CD8-positive, alpha-beta memory T cell (primary cell): ENCODE measurements at regions not wholly inside any gene's neighbourhood (a gene's known extent, or its start where the extent isn't known, plus 50 kb on each side); places are given as distances from the start of the nearest gene placed in this dataset.

Experiments
- CTCF ChIA-PET: fragments of 350-600 bp; sonication (Branson Sonifier 250); formaldehyde crosslinking; loops from one replicate; lab custom pipeline; 2021; ENCODE audit warnings: antibody characterized with exemption; lab: Charles Lee
- POLR2A ChIA-PET: fragments of 350-600 bp; sonication (Branson Sonifier 250); formaldehyde crosslinking; loops from one replicate; lab custom pipeline; 2021; ENCODE audit warnings: antibody characterized with exemption; lab: Charles Lee
- DNase-seq, 5 donors: peaks; one replicate each; pipeline versions ENCODE4 v3.0.0 to v3.0.0-alpha.2; 2020 to 2022; ENCODE audit warnings: mixed read lengths in 1 of 5
- H3K27ac ChIP-seq: one replicate; pipeline ENCODE4 v1.7.0; 2013; ENCODE audit warnings: low read depth, mild to moderate bottlenecking, low read length, moderate library complexity
- H3K27me3 ChIP-seq: 2 replicates; pipeline ENCODE4 v1.7.0; 2013; ENCODE audit warnings: low read length, mild to moderate bottlenecking; ENCODE audit not compliant: insufficient read depth, poor library complexity, severe bottlenecking
- H3K36me3 ChIP-seq: 2 replicates; pipeline ENCODE4 v1.7.0; 2013; ENCODE audit warnings: mild to moderate bottlenecking, low read length, moderate library complexity; ENCODE audit not compliant: insufficient read depth
- H3K4me1 ChIP-seq: 2 replicates; pipeline ENCODE4 v1.7.0; 2013; ENCODE audit warnings: mild to moderate bottlenecking, low read length, moderate library complexity; ENCODE audit not compliant: insufficient read depth
- H3K4me3 ChIP-seq: 2 replicates; pipeline ENCODE4 v1.7.0; 2013; ENCODE audit warnings: mild to moderate bottlenecking, low read length
- H3K9me3 ChIP-seq: 2 replicates; pipeline ENCODE4 v1.7.0; 2013; ENCODE audit warnings: mild to moderate bottlenecking, low read length
- H3K27ac Mint-ChIP-seq, 8 donors: one replicate each; pipeline ENCODE4 v1.8.0; 2020 to 2021; ENCODE audit warnings: mixed read lengths in 8 of 8, mild to moderate bottlenecking in 6 of 8, inconsistent platforms in 3 of 8, moderate library complexity in 3 of 8
- H3K27me3 Mint-ChIP-seq, 2 donors: one replicate each; pipeline ENCODE4 v1.8.0; 2020 to 2021; ENCODE audit warnings: mixed read lengths in 2 of 2, mild to moderate bottlenecking in 1 of 2, moderate library complexity in 1 of 2
- H3K36me3 Mint-ChIP-seq, 3 donors: one replicate each; pipeline ENCODE4 v1.8.0; 2020 to 2021; ENCODE audit warnings: mixed read lengths in 3 of 3, inconsistent platforms in 1 of 3, mild to moderate bottlenecking in 1 of 3
- H3K4me1 Mint-ChIP-seq, 3 donors: one replicate each; pipeline ENCODE4 v1.8.0; 2020 to 2021; ENCODE audit warnings: mixed read lengths in 3 of 3, inconsistent platforms in 1 of 3, mild to moderate bottlenecking in 1 of 3
- H3K4me3 Mint-ChIP-seq, 7 donors: one replicate each; pipeline ENCODE4 v1.8.0; 2020 to 2021; ENCODE audit warnings: mixed read lengths in 7 of 7, mild to moderate bottlenecking in 6 of 7, moderate library complexity in 4 of 7, inconsistent platforms in 2 of 7
- H3K9me3 Mint-ChIP-seq, 5 donors: one replicate each; pipeline ENCODE4 v1.8.0; 2020 to 2022; ENCODE audit warnings: mixed read lengths in 5 of 5, mild to moderate bottlenecking in 3 of 5, moderate library complexity in 2 of 5, inconsistent platforms in 1 of 5

DNA sequence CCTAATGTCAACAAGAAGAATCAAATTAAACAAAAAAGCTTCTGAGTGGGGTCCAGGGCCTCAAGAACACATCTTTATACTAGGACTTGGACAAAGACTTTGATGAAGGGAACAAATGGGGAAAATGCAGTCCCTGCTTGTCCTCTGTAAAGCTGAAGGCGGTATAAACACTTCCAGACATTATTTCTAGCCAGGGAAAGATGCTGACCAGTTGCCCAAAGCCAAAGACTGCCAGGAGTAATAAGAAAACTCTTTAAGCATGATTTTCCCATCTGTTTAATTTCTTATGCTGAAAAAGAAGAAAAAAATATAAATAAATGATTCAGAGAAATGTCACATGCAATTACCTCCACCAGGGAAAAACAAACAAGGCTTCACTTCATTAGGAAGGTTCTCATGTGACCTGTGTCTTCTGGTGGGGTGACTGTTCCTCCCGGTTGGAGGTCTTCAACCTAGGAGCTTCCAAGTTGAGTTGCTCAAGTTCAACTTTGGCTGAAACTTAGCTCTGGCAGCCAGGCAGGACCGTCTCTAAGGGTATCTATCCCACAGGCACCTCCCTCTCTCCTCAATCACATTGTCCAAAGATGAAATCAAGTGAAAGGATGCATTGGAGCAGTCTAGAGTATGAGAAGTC lies 65.2 kb upstream of the KCNE2 start:
- Mint-ChIP-seq H3K9me3 (peaks cover 0 to 7% (median 0%) of the 10 kb centered on the region in 5 donors), H3K27ac (peak overlapping the region in 1 of 8 donors; percentile 9), H3K27me3 (peaks cover 0 to 17% of the 10 kb centered on the region in 2 donors), H3K4me1 (no peaks in the 10 kb centered on the region), H3K36me3 (peaks cover 0 to 6% (median 0%) of the 10 kb centered on the region in 3 donors), H3K4me3 (no peak overlapping the region)
- CTCF ChIA-PET: no interaction called here
- no peaks in the 10 kb centered on the region for H3K9me3 ChIP-seq
- H3K36me3 ChIP-seq: no peaks in the 10 kb centered on the region
- H3K27me3 ChIP-seq: no peaks in the 10 kb centered on the region
- POLR2A ChIA-PET: no interaction called here
- no peak overlapping the region for H3K4me3 ChIP-seq
- no peak overlapping the region for H3K27ac ChIP-seq
- no peaks in the 10 kb centered on the region for H3K4me1 ChIP-seq
- DNase-seq: no peak

DNA sequence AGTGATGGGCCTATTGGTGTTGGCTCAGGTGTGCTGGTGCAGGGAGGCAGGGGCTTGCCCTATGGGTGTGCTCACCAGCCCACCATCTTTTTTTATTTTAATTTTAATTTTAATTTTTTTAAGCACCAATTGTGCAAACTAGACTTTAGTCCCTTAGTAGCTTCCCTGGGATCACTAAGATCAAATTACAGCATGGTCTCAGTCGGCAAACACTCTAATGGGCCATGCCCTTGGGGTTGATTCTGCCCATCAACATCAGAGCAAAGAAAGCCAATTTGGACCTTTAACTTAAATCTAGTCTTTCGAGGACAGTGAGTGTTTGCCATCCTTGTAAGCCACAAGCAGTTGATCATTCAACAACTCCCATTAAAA lies 64.7 kb upstream of the KCNE2 start:
- no peak overlapping the region for H3K27ac ChIP-seq
- H3K4me3 ChIP-seq: no peak overlapping the region
- peaks cover 0 to 6% (median 0%) of the 10 kb centered on the region in 3 donors for H3K36me3 Mint-ChIP-seq
- H3K4me1 Mint-ChIP-seq: no peaks in the 10 kb centered on the region
- no peaks in the 10 kb centered on the region for H3K27me3 ChIP-seq
- H3K9me3 ChIP-seq: no peaks in the 10 kb centered on the region
- peaks cover 0 to 20% of the 10 kb centered on the region in 2 donors for H3K27me3 Mint-ChIP-seq
- H3K4me1 ChIP-seq: no peaks in the 10 kb centered on the region
- H3K4me3 Mint-ChIP-seq: no peak overlapping the region
- CTCF ChIA-PET: no interaction called here
- no peaks in the 10 kb centered on the region for H3K36me3 ChIP-seq
- DNase-seq: no peak
- H3K9me3 Mint-ChIP-seq: peaks cover 0 to 7% (median 0%) of the 10 kb centered on the region in 5 donors
- POLR2A ChIA-PET: no interaction called here
- H3K27ac Mint-ChIP-seq: no peak overlapping the region

DNA sequence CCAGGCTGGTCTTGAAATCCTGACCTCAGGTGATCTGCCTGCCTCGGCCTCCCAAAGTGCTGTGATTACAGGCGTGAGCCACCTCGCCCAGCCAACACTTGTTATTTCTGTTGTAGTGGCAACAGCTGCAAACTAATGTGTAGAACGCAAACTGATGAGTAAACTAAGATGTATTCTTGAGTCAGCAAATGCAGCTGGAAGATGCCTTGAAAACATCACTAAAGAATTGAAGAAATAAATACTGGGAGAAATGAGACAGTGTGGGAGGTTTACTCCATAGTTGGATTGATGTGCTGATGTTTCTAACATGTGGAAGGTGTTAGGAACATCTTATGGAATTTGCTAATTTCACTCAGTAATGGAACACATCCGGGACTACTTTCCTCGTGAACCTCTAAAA lies 61.3 kb upstream of the KCNE2 start:
- no peaks in the 10 kb centered on the region for H3K4me1 Mint-ChIP-seq
- H3K4me3 Mint-ChIP-seq: no peak overlapping the region
- H3K4me1 ChIP-seq: no peaks in the 10 kb centered on the region
- POLR2A ChIA-PET: no interaction called here
- H3K27ac Mint-ChIP-seq: no peak overlapping the region
- no peaks in the 10 kb centered on the region for H3K9me3 ChIP-seq
- peaks cover 0 to 3% (median 0%) of the 10 kb centered on the region in 3 donors for H3K36me3 Mint-ChIP-seq
- H3K9me3 Mint-ChIP-seq: peaks cover 0 to 7% (median 0%) of the 10 kb centered on the region in 5 donors
- H3K4me3 ChIP-seq: no peak overlapping the region
- no peak overlapping the region for H3K27ac ChIP-seq
- DNase-seq: no peak
- H3K27me3 ChIP-seq: no peaks in the 10 kb centered on the region
- H3K27me3 Mint-ChIP-seq: peaks cover 2 to 32% of the 10 kb centered on the region in 2 donors
- H3K36me3 ChIP-seq: no peaks in the 10 kb centered on the region
- CTCF ChIA-PET: interaction anchor here (1.4 kb wide), 1 partner anchor 379 kb away, joined by 5 read pairs; no protein-coding TSS in a partner anchor

DNA sequence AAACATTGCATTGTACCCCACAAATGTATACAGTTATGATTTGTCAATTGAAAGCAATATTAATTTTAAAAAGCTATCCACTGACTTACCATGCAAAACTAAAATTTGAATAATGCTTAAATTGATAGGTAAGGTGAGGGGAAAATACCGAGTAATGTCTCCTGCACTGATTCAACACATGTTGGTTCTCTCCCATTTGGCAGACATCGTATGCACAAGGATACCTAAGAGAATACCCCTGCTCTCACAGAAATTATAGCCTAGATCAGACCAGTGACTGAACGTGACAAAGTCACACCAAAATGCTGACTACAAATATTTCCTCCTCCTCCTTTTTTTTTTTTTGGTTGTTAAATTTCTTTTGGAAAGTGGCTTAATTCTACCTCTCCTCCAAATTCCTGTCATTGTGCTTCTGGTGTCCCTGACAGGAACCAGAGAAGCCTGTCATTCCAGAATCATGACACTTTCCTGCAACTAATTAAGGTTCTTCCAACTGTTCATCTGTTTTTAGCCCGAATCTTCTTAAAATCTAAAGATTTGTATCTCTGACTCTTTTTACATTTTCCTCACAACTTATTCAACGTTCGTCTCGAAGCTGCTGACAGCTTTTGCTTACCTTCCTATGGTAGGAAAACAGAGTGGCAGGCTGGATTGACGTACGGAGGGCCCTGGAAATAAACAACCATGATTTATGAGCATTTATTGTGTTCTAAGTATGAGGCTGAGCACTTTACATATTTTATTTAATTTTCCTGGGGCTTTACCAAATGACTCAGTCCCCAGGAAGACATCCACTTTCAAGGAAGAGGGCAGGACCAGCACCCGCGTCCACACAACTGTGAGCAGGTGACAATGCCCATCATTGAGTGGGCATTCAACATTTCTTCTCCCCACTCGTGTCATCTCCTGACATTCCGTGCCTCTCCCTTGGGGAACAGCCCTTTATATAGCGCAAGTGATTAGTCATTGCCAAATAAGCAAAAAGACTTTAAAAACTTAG lies 57.9 kb upstream of the KCNE2 start:
- H3K27me3 ChIP-seq: no peaks in the 10 kb centered on the region
- CTCF ChIA-PET: no interaction called here
- POLR2A ChIA-PET: no interaction called here
- H3K36me3 ChIP-seq: no peaks in the 10 kb centered on the region
- H3K9me3 ChIP-seq: no peaks in the 10 kb centered on the region
- Mint-ChIP-seq H3K4me1 (no peaks in the 10 kb centered on the region), H3K9me3 (peaks cover 0 to 3% (median 0%) of the 10 kb centered on the region in 5 donors), H3K4me3 (no peak overlapping the region), H3K27ac (no peak overlapping the region), H3K27me3 (peaks cover 7 to 32% of the 10 kb centered on the region in 2 donors), H3K36me3 (no peaks in the 10 kb centered on the region)
- H3K4me3 ChIP-seq: no peak overlapping the region
- H3K27ac ChIP-seq: no peak overlapping the region
- no peaks in the 10 kb centered on the region for H3K4me1 ChIP-seq
- no peak for DNase-seq

DNA sequence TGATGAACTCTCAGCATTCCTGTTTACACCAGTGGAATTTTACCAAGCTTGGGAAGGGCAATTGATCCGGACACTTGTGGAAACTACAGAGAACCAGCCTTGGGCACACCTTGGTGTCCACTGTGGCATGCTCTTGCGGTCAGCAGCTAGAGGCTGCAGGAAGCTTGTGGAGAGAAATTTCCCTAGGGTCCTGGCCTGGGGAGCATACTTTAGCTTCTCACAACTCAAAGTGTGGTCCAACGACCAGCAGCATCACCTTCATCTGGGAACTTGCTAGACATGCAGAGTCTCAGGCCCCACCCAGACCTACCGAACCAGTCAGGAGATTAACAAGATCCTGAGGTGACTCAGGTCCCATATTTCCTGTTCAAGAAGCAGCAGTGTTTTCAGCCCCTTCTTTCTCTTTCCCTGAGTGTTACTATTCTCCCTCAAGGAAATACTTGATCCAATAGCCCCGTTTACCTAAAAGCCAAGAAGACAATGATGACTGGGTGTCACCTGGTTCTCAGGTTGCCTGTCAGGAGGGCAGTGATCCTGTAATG lies 55.7 kb upstream of the KCNE2 start:
- Histone ChIP-seq H3K27me3 (no peaks in the 10 kb centered on the region), H3K9me3 (no peaks in the 10 kb centered on the region), H3K4me3 (no peak overlapping the region), H3K36me3 (no peaks in the 10 kb centered on the region), H3K4me1 (no peaks in the 10 kb centered on the region), H3K27ac (no peak overlapping the region)
- ChIA-PET CTCF (interaction anchor here (0.9 to 1.6 kb wide), 2 partner anchors 40 to 384 kb away, joined by 3 to 4 read pairs; no protein-coding TSS in a partner anchor), POLR2A (no interaction called here)
- Mint-ChIP-seq H3K4me3 (no peak overlapping the region), H3K27ac (no peak overlapping the region), H3K9me3 (no peaks in the 10 kb centered on the region), H3K27me3 (peaks cover 8 to 27% of the 10 kb centered on the region in 2 donors), H3K4me1 (no peaks in the 10 kb centered on the region), H3K36me3 (no peaks in the 10 kb centered on the region)
- no peak for DNase-seq

DNA sequence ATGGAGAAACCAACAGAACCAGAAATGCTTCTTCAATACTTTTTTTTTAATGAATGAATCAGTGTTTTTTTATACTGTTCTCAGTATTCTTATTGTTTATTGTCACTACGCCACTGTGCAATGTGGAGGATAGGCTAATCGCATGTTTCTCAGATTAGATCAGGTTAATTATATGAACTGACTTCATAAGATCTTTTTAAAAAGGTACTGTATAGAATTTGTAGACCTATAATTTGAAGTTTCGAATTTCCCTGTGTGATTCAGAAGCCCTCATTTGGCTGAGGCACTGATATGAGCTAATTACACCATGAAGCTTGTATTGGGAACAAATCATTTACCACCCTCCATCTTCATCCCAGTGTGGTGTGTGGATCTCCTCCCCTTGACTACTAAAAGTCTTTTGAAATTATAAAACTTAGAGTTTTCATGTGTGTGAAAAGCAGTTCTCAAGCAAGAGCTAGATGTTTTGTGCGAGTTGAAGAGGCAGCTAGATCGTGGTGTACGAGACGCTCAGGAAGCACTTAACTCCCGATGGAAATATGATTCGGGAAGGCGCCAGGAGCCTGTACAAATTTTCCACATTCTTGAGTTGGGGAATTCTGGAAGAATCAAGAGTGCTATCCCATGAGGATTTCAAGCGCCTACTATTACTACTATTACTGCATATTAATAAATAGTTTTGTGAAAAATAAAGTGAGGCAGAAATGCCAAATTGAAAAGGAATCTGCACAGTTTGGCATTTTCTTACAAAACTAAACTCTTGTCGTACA lies 52.1 kb upstream of the KCNE2 start:
- Mint-ChIP-seq H3K36me3 (peaks cover 0 to 2% (median 0%) of the 10 kb centered on the region in 3 donors), H3K27me3 (peaks cover 8 to 24% of the 10 kb centered on the region in 2 donors), H3K4me3 (no peak overlapping the region), H3K27ac (no peak overlapping the region), H3K9me3 (no peaks in the 10 kb centered on the region), H3K4me1 (no peaks in the 10 kb centered on the region)
- Histone ChIP-seq H3K36me3 (no peaks in the 10 kb centered on the region), H3K27ac (no peak overlapping the region), H3K9me3 (no peaks in the 10 kb centered on the region), H3K27me3 (no peaks in the 10 kb centered on the region), H3K4me3 (no peak overlapping the region), H3K4me1 (no peaks in the 10 kb centered on the region)
- POLR2A ChIA-PET: no interaction called here
- no peak for DNase-seq
- CTCF ChIA-PET: interaction anchor here (1.3 kb wide), 1 partner anchor 388 kb away, joined by 3 read pairs; no protein-coding TSS in a partner anchor

DNA sequence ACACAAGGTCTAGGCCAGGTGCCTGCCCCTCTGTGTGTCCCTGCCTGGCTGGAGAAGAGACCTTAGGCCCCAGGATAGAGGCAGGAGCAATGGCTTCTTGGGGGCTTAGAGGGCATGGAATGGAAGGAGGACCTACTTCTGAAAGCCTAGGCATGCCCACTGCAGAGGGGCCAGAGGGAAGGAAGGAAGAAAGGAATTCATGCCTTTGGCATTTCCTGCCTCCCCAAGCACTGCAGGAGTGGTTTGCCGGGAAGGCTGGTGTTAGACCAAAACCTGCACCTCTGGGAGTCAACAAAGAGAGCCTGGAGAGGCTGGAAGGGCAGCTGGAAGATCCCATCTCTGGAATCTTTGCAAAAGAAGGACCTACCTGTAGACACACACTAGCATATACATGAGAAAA lies 50.7 kb upstream of the KCNE2 start:
- no peak overlapping the region for H3K27ac Mint-ChIP-seq
- H3K27me3 Mint-ChIP-seq: peaks cover 3 to 21% of the 10 kb centered on the region in 2 donors
- no peaks in the 10 kb centered on the region for H3K4me1 Mint-ChIP-seq
- H3K36me3 Mint-ChIP-seq: peaks cover 0 to 2% (median 0%) of the 10 kb centered on the region in 3 donors
- DNase-seq: no peak
- no peaks in the 10 kb centered on the region for H3K36me3 ChIP-seq
- POLR2A ChIA-PET: no interaction called here
- no peaks in the 10 kb centered on the region for H3K9me3 ChIP-seq
- H3K27me3 ChIP-seq: no peaks in the 10 kb centered on the region
- H3K27ac ChIP-seq: no peak overlapping the region
- CTCF ChIA-PET: no interaction called here
- no peaks in the 10 kb centered on the region for H3K4me1 ChIP-seq
- no peaks in the 10 kb centered on the region for H3K9me3 Mint-ChIP-seq
- H3K4me3 ChIP-seq: no peak overlapping the region
- H3K4me3 Mint-ChIP-seq: no peak overlapping the region
